ENCODE measurements at regions not wholly inside any gene's neighbourhood (a gene's known extent, or its start where the extent isn't known, plus 50 kb on each side); places are given as distances from the start of the nearest gene placed in this dataset.

- H3K79me2 ChIP-seq (ENCODE audit: control insufficient read depth, insufficient read depth, low read length, unreplicated experiment) = no peaks in the 10 kb centered on the region
- peaks cover 6% of the 10 kb centered on the region; the same call in 1 of the 2 replicates for H3K27me3 ChIP-seq (ENCODE audit: insufficient read depth, low read length)
- H3K4me1 ChIP-seq (ENCODE audit: control insufficient read depth, insufficient read depth, low read length, unreplicated experiment) = no peaks in the 10 kb centered on the region
- no peak overlapping the region for H3K27ac ChIP-seq (ENCODE audit: low read depth, low read length)
- H2AFZ ChIP-seq (ENCODE audit: low read length, unreplicated experiment) = no peak overlapping the region
- H3K4me3 ChIP-seq (ENCODE audit: low read depth, low read length) = no peak overlapping the region
- no peaks in the 10 kb centered on the region for H3K36me3 ChIP-seq (ENCODE audit: insufficient read depth, low read length)
These were observed 149.5 kb upstream of the MYCN start for GRCh38 chr2:15790838-15791237.

- H3K4me3 ChIP-seq (ENCODE audit: low read depth, low read length) = no peak overlapping the region
- H3K36me3 ChIP-seq (ENCODE audit: insufficient read depth, low read length) = no peaks in the 10 kb centered on the region
- no peak overlapping the region for H3K27ac ChIP-seq (ENCODE audit: low read depth, low read length)
- H3K79me2 ChIP-seq (ENCODE audit: control insufficient read depth, insufficient read depth, low read length, unreplicated experiment) = no peaks in the 10 kb centered on the region
- no peaks in the 10 kb centered on the region for H3K4me1 ChIP-seq (ENCODE audit: control insufficient read depth, insufficient read depth, low read length, unreplicated experiment)
- peaks cover 6% of the 10 kb centered on the region; the same call in 1 of the 2 replicates for H3K27me3 ChIP-seq (ENCODE audit: insufficient read depth, low read length)
- no peak overlapping the region for H2AFZ ChIP-seq (ENCODE audit: low read length, unreplicated experiment)
These were observed 149.1 kb upstream of the MYCN start for GRCh38 chr2:15791294-15791693.

- Histone ChIP-seq H3K27me3 (ENCODE audit: insufficient read depth, low read length) (peaks cover 6% of the 10 kb centered on the region; the same call in 1 of the 2 replicates), H3K4me1 (ENCODE audit: control insufficient read depth, insufficient read depth, low read length, unreplicated experiment) (no peaks in the 10 kb centered on the region), H3K36me3 (ENCODE audit: insufficient read depth, low read length) (no peaks in the 10 kb centered on the region), H3K4me3 (ENCODE audit: low read depth, low read length) (no peak overlapping the region), H3K79me2 (ENCODE audit: control insufficient read depth, insufficient read depth, low read length, unreplicated experiment) (no peaks in the 10 kb centered on the region), H2AFZ (ENCODE audit: low read length, unreplicated experiment) (no peak overlapping the region), H3K27ac (ENCODE audit: low read depth, low read length) (no peak overlapping the region)
These were observed 148.0 kb upstream of the MYCN start for GRCh38 chr2:15792331-15792730.

GRCh38 chr2:15793078-15793913 is 147.1 kb upstream of the MYCN start:
- no peaks in the 10 kb centered on the region for H3K36me3 ChIP-seq (ENCODE audit: insufficient read depth, low read length)
- no peak overlapping the region for H2AFZ ChIP-seq (ENCODE audit: low read length, unreplicated experiment)
- H3K27me3 ChIP-seq (ENCODE audit: insufficient read depth, low read length) = peaks cover 6% of the 10 kb centered on the region; the same call in 1 of the 2 replicates
- no peaks in the 10 kb centered on the region for H3K79me2 ChIP-seq (ENCODE audit: control insufficient read depth, insufficient read depth, low read length, unreplicated experiment)
- H3K27ac ChIP-seq (ENCODE audit: low read depth, low read length) = no peak overlapping the region
- no peaks in the 10 kb centered on the region for H3K4me1 ChIP-seq (ENCODE audit: control insufficient read depth, insufficient read depth, low read length, unreplicated experiment)
- H3K4me3 ChIP-seq (ENCODE audit: low read depth, low read length) = no peak overlapping the region

DNA sequence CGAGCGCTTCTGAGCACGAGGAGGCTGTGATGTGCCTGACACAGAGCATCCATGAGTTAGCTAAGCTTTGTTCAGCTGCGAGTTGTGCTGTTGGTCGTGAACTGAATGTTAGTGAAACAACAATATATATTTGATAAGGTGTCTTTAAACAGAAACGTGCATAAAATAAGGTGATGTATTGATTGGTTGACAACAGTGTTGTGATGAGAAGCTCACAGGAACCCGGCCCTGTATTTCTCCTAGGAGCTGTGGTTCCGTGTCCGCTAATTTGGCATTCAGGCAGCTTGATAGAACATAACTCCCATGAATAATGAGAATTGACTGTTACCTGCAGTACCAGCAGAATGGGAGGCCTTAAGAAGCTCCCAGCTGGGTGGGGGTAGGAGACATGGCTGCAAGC is 146.4 kb upstream of the MYCN start:
- Histone ChIP-seq H3K27me3 (ENCODE audit: insufficient read depth, low read length) (peaks cover 6% of the 10 kb centered on the region; the same call in 1 of the 2 replicates), H3K27ac (ENCODE audit: low read depth, low read length) (no peak overlapping the region), H3K79me2 (ENCODE audit: control insufficient read depth, insufficient read depth, low read length, unreplicated experiment) (no peaks in the 10 kb centered on the region), H3K4me1 (ENCODE audit: control insufficient read depth, insufficient read depth, low read length, unreplicated experiment) (no peaks in the 10 kb centered on the region), H3K4me3 (ENCODE audit: low read depth, low read length) (no peak overlapping the region), H3K36me3 (ENCODE audit: insufficient read depth, low read length) (no peaks in the 10 kb centered on the region), H2AFZ (ENCODE audit: low read length, unreplicated experiment) (no peak overlapping the region)

DNA sequence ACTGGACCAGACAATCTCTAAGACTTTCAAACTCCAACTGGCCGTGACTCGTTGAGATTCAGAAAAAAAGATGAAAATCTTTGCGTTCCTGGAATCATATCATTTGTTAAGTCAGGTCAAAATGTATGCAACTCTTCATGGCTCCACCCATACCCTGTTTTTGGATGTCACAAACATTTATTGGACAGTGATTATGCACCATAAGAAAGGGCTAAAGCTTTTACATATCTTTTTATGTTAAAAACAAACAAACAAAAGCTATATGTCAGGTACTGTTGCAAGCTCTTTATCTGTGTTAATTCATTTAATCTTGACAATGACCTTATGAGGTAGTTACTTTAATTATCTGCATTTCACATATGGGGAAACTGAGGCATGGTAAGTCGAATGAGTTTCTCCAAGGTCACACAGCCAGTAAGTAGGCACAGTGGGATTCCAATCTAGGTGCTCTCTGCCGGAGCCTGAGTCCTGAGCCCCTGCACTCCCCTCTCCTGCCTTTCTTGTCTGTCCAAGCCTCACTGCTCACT is 145.7 kb upstream of the MYCN start:
- Histone ChIP-seq H3K4me1 (ENCODE audit: control insufficient read depth, insufficient read depth, low read length, unreplicated experiment) (no peaks in the 10 kb centered on the region), H3K27me3 (ENCODE audit: insufficient read depth, low read length) (peaks cover 6% of the 10 kb centered on the region; the same call in 1 of the 2 replicates), H3K79me2 (ENCODE audit: control insufficient read depth, insufficient read depth, low read length, unreplicated experiment) (no peaks in the 10 kb centered on the region), H3K36me3 (ENCODE audit: insufficient read depth, low read length) (no peaks in the 10 kb centered on the region), H3K27ac (ENCODE audit: low read depth, low read length) (no peak overlapping the region), H2AFZ (ENCODE audit: low read length, unreplicated experiment) (no peak overlapping the region), H3K4me3 (ENCODE audit: low read depth, low read length) (no peak overlapping the region)

GRCh38 chr2:15795426-15795825 is 144.9 kb upstream of the MYCN start:
- Histone ChIP-seq H3K4me3 (ENCODE audit: low read depth, low read length) (no peak overlapping the region), H3K36me3 (ENCODE audit: insufficient read depth, low read length) (no peaks in the 10 kb centered on the region), H3K27ac (ENCODE audit: low read depth, low read length) (no peak overlapping the region), H2AFZ (ENCODE audit: low read length, unreplicated experiment) (no peak overlapping the region), H3K27me3 (ENCODE audit: insufficient read depth, low read length) (peaks cover 6% of the 10 kb centered on the region; the same call in 1 of the 2 replicates), H3K79me2 (ENCODE audit: control insufficient read depth, insufficient read depth, low read length, unreplicated experiment) (no peaks in the 10 kb centered on the region), H3K4me1 (ENCODE audit: control insufficient read depth, insufficient read depth, low read length, unreplicated experiment) (no peaks in the 10 kb centered on the region)

DNA sequence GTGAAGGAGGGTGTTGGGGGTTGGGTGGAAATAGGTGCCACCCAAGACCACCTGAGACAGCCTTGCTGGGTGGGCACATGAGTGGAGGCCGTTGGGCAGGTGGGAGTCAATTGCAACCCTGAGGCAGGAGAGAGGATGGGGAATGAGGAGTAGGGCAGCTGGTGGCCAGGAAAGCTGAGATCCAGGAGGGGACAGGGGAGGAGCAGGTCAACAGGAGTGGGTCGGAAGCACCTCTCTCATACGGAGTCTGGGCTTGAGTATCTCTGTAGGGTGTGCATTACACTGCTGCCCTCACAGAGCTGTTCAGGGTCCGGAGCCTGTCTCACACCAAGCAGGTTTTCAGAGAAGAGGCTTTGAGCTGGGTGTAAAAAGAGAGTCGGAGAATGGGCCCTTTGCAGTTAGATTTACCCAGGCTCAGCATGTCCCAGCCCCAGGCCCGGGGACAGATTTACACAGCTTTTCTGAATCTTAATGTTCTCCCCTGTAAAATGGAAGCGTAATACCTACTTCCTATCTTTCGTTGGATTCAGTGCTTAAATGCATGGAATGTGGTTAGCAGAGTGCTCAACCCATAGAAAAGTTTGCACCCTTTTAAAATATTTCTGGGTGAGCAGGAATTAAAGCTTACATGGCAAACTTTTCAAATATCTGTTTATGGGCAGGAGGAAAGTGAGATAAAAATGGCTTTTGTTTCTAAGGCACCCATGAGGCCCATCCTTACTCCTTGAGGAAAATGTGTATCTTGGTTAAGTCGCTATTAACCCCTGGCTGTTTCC is 144.0 kb upstream of the MYCN start:
- no peaks in the 10 kb centered on the region for H3K36me3 ChIP-seq (ENCODE audit: insufficient read depth, low read length)
- no peaks in the 10 kb centered on the region for H3K4me1 ChIP-seq (ENCODE audit: control insufficient read depth, insufficient read depth, low read length, unreplicated experiment)
- no peak overlapping the region for H3K4me3 ChIP-seq (ENCODE audit: low read depth, low read length)
- peaks cover 6% of the 10 kb centered on the region; the same call in 1 of the 2 replicates for H3K27me3 ChIP-seq (ENCODE audit: insufficient read depth, low read length)
- no peaks in the 10 kb centered on the region for H3K79me2 ChIP-seq (ENCODE audit: control insufficient read depth, insufficient read depth, low read length, unreplicated experiment)
- no peak overlapping the region for H3K27ac ChIP-seq (ENCODE audit: low read depth, low read length)
- no peak overlapping the region for H2AFZ ChIP-seq (ENCODE audit: low read length, unreplicated experiment)

DNA sequence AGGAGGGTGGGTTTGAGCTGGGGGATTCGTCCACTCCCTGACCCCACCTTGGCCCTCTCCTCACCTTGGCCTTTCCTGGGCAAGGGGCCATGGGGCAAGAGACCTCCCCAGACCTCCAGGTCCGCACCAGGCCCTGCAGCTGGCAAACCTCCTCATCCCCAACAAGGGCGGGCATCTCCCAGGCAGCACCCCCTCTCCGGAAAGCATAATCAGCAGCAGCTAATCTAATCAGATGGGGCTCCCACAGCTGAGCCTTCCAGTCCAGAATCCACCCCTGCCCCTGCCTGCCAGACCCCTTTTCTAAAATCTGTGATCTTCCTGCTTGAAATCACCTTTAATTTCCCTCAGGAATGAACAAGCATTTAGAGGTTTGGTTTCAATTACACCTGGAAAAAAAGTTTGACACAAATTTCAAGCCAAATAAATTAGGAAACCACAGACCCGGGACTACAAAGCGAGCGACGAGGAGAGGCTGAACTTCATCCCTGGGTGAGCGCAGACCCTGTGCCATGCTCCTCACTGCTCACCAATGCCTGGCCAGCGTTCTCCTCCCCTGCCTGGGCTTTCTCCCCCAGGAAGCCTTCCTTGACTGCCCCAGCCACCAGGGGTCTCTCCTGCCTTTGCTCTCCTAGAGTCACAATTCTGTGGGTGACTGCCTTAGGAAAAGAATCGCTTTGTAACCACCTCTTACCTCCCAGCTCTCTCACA is 143.0 kb upstream of the MYCN start:
- Histone ChIP-seq H2AFZ (ENCODE audit: low read length, unreplicated experiment) (no peak overlapping the region), H3K79me2 (ENCODE audit: control insufficient read depth, insufficient read depth, low read length, unreplicated experiment) (no peaks in the 10 kb centered on the region), H3K36me3 (ENCODE audit: insufficient read depth, low read length) (no peaks in the 10 kb centered on the region), H3K27ac (ENCODE audit: low read depth, low read length) (no peak overlapping the region), H3K4me3 (ENCODE audit: low read depth, low read length) (no peak overlapping the region), H3K4me1 (ENCODE audit: control insufficient read depth, insufficient read depth, low read length, unreplicated experiment) (no peaks in the 10 kb centered on the region), H3K27me3 (ENCODE audit: insufficient read depth, low read length) (peaks cover 6% of the 10 kb centered on the region; the same call in 1 of the 2 replicates)

- H3K79me2 ChIP-seq (ENCODE audit: control insufficient read depth, insufficient read depth, low read length, unreplicated experiment) = no peaks in the 10 kb centered on the region
- peaks cover 6% of the 10 kb centered on the region; the same call in 1 of the 2 replicates for H3K27me3 ChIP-seq (ENCODE audit: insufficient read depth, low read length)
- no peaks in the 10 kb centered on the region for H3K36me3 ChIP-seq (ENCODE audit: insufficient read depth, low read length)
- no peaks in the 10 kb centered on the region for H3K4me1 ChIP-seq (ENCODE audit: control insufficient read depth, insufficient read depth, low read length, unreplicated experiment)
- no peak overlapping the region for H3K27ac ChIP-seq (ENCODE audit: low read depth, low read length)
- H3K4me3 ChIP-seq (ENCODE audit: low read depth, low read length) = no peak overlapping the region
- no peak overlapping the region for H2AFZ ChIP-seq (ENCODE audit: low read length, unreplicated experiment)
These were observed 142.4 kb upstream of the MYCN start for GRCh38 chr2:15797939-15798281.

Data from ACC112 (cell line).